ENCODE measurements at regions not wholly inside any gene's neighbourhood (a gene's known extent, or its start where the extent isn't known, plus 50 kb on each side); places are given as distances from the start of the nearest gene placed in this dataset.

- intact Hi-C loops (cut with DNase I), result no loop called here
- no peak for DNase-seq
Observed at GRCh38 chrX:13371186-13371585, 51.3 kb upstream of the ATXN3L start.

GRCh38 chrX:13370713-13371112 lies 50.9 kb upstream of the ATXN3L start:
- intact Hi-C loops (cut with DNase I), result no loop called here
- no peak for DNase-seq
